Fibroblast of mammary gland (primary cell): ENCODE measurements at regions not wholly inside any gene's neighbourhood (a gene's known extent, or its start where the extent isn't known, plus 50 kb on each side); places are given as distances from the start of the nearest gene placed in this dataset.
A peak's percentile ranks its signal among the peaks of the same experiment; 100 is the strongest.

Source experiments
- DNase-seq: peaks from one replicate; pipeline ENCODE4 v3.0.0-alpha.2; 2010; ENCODE audit warnings: low read depth
- H3K4me3 ChIP-seq: 2 replicates; pipeline ENCODE4 v1.5.1; 2011; ENCODE audit warnings: low read depth, mild to moderate bottlenecking, low read length, moderate library complexity; ENCODE audit not compliant: control insufficient read depth
- TF ChIP-seq, protein P1 (sequence below): conservative IDR thresholded peaks from 2 replicates; pipeline ENCODE4 v1.5.1; 2011; ENCODE audit warnings: low read depth, low read length, inconsistent platforms; ENCODE audit not compliant: control insufficient read depth, insufficient read depth

- no peak for DNase-seq
- TF ChIP-seq, protein P1, sequence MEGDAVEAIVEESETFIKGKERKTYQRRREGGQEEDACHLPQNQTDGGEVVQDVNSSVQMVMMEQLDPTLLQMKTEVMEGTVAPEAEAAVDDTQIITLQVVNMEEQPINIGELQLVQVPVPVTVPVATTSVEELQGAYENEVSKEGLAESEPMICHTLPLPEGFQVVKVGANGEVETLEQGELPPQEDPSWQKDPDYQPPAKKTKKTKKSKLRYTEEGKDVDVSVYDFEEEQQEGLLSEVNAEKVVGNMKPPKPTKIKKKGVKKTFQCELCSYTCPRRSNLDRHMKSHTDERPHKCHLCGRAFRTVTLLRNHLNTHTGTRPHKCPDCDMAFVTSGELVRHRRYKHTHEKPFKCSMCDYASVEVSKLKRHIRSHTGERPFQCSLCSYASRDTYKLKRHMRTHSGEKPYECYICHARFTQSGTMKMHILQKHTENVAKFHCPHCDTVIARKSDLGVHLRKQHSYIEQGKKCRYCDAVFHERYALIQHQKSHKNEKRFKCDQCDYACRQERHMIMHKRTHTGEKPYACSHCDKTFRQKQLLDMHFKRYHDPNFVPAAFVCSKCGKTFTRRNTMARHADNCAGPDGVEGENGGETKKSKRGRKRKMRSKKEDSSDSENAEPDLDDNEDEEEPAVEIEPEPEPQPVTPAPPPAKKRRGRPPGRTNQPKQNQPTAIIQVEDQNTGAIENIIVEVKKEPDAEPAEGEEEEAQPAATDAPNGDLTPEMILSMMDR, result no peak
- no peak overlapping the region for H3K4me3 ChIP-seq
Observed at GRCh38 chr3:150152567-150152966, 181.9 kb upstream of the PFN2 start.

DNA sequence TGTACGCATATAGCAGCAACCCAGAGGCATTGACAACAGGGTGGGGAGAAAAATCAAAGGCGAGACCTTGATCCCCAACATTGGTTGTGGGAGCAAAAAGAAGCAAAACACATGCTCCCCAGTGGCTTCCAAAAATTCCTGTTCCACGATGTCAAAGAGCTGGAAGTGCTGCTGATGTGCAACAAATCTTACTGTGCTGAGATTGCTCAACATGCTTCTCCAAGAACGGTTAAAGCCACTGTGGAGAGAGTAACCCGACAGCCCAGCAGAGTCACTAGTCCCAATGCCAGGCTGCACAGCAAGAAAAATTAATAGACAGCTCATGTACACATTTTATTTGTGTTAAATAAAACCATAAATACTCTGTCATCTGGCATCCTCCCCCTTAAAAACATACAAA is 179.9 kb upstream of the PFN2 start:
- peak; percentile 68 for DNase-seq

DNA sequence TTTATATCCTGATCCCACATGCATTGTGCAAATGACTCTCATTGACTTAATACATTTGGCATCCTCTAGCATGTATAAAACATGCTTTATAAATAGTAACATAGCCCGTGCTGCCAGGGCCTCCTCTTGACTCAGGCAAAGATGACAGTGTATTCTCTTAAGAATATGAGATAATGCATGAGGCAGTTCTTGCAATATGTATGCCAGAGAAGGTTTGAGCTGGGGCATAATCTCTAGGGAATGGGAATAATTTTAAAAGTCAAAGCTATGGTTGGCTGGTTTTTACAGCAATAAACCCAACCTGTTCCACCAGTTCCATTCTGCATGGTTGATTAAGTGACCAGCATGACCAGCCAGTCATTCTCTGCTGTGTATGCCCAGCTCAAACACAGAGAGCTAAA is 179.0 kb upstream of the PFN2 start:
- TF ChIP-seq, protein P1, result no peak
- peak; percentile 96 for DNase-seq
- no peak overlapping the region for H3K4me3 ChIP-seq

More for the DNA sequence above, 179.9 kb upstream of the PFN2 start:
- TF ChIP-seq, protein P1, result no peak
- no peak overlapping the region for H3K4me3 ChIP-seq

- DNase-seq, result no peak
- TF ChIP-seq, protein P1, result no peak
- H3K4me3 ChIP-seq, result no peak overlapping the region
Observed at GRCh38 chr3:150148227-150148626, 177.5 kb upstream of the PFN2 start.

DNA sequence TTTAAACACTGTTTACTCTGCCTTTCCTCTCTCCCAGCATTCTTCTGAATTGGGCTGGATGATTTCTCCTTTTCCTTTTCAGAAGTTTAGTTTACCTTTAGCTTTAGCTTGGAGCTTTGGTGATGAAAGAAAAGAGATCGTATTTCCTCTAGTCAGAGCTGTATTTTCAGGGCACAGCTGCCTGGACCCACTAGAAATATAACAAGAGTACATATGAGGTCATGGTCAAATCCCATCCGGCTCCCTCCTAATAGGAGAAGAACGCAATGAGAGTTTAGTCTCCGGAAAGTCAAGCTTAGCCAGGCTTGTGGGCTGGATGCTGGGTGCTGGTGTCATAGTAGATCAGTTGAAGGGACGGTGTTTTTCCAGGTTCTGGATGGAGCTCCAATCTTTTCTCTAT is 177.1 kb upstream of the PFN2 start:
- DNase-seq, result peak; percentile 86
- TF ChIP-seq, protein P1, result no peak
- no peak overlapping the region for H3K4me3 ChIP-seq

DNA sequence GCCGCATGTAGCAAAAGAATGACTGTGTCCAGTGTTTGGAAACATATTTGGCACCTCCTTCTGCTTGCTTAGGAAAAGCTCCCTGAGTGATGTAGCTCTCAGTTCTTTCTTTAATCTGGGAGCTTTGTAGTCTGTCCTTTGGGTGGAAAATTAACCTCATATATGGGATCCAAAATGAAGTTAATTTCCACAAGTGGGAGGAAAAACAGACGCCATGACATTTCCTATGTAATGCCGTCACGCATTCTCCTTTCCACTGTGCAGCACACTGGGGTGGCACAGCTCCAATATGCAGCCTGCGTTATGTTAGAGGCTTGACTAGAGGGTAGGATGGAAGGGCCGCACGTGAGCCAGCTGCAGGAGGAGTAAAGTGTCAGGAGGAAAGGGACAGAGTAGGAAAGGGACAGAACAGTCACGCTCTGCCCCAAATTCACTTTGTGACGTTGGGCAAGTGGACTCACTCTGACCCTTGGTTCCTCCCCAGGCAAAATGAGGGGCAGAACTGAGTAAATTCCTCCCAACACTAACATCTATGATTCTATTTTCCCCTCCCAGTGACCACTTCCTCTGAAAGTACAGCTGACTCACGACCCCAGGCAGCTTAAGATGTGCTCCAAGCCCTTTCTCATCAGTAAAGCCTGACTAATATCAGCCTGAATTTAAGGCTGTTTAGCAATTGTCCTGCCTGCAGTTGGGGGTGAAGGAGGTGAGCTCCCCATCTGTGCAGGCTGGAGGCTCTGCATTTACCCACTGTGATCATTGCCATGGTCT is 176.5 kb upstream of the PFN2 start:
- DNase-seq, result peak; percentile 98
- no peak overlapping the region for H3K4me3 ChIP-seq
- TF ChIP-seq, protein P1, result no peak

DNA sequence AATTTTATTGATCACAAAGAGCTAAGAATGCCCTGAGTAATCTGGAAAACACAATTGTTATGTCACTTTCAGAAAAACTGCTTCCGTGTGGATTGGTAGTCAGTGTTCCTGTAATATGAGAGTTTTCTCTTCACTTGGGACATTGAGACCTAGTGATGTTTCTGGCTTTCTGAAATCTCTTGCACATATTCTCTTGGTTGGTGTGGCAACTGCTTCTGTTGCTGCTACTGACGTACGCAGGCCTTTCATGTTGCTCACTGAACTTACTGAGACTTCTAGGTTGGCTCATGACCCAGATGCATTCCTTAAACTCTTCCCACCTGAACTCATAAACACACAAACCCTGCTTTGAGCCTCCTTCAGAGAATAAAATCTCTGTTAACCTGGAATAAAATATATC is 175.0 kb upstream of the PFN2 start:
- peak; percentile 58 for DNase-seq
- H3K4me3 ChIP-seq, result no peak overlapping the region
- TF ChIP-seq, protein P1, result no peak
